ENCODE measurements at regions not wholly inside any gene's neighbourhood (a gene's known extent, or its start where the extent isn't known, plus 50 kb on each side); places are given as distances from the start of the nearest gene placed in this dataset.
A peak's percentile ranks its signal among the peaks of the same experiment; 100 is the strongest.

- no peak for DNase-seq (ENCODE audit: low spot score)
Measured at GRCh38 chr9:22286661-22287060, 160.0 kb upstream of the DMRTA1 start.

GRCh38 chr9:22288661-22289060, 158.0 kb upstream of the DMRTA1 start:
- DNase-seq (ENCODE audit: low spot score): no peak

- peak; percentile 6 for DNase-seq (ENCODE audit: low spot score)
Measured at GRCh38 chr9:22307013-22307711, 139.5 kb upstream of the DMRTA1 start.

- DNase-seq (ENCODE audit: low spot score): no peak
Measured at GRCh38 chr9:22308177-22308576, 138.4 kb upstream of the DMRTA1 start.

- no peak for DNase-seq (ENCODE audit: low spot score)
Measured at GRCh38 chr9:22316645-22317044, 130.0 kb upstream of the DMRTA1 start.

GRCh38 chr9:22331533-22331932, 115.1 kb upstream of the DMRTA1 start:
- no peak for DNase-seq (ENCODE audit: low spot score)

GRCh38 chr9:22332202-22332601, 114.4 kb upstream of the DMRTA1 start:
- no peak for DNase-seq (ENCODE audit: low spot score)

- no peak for DNase-seq (ENCODE audit: low spot score)
Measured at GRCh38 chr9:22337261-22337660, 109.4 kb upstream of the DMRTA1 start.

- no peak for DNase-seq (ENCODE audit: low spot score)
Measured at GRCh38 chr9:22342491-22343217, 104.0 kb upstream of the DMRTA1 start.

- DNase-seq (ENCODE audit: low spot score): no peak
Measured at GRCh38 chr9:22343218-22343611, 103.4 kb upstream of the DMRTA1 start.

- no peak for DNase-seq (ENCODE audit: low spot score)
Measured at GRCh38 chr9:22354699-22355384, 91.8 kb upstream of the DMRTA1 start.

GRCh38 chr9:22356985-22357384, 89.6 kb upstream of the DMRTA1 start:
- DNase-seq (ENCODE audit: low spot score): no peak

GRCh38 chr9:22363421-22363887, 83.2 kb upstream of the DMRTA1 start:
- DNase-seq (ENCODE audit: low spot score): no peak

- no peak for DNase-seq (ENCODE audit: low spot score)
Measured at GRCh38 chr9:22373636-22374035, 73.0 kb upstream of the DMRTA1 start.

GRCh38 chr9:22374051-22374450, 72.6 kb upstream of the DMRTA1 start:
- DNase-seq (ENCODE audit: low spot score): no peak

GRCh38 chr9:22379272-22379671, 67.4 kb upstream of the DMRTA1 start:
- no peak for DNase-seq (ENCODE audit: low spot score)

- DNase-seq (ENCODE audit: low spot score): no peak
Measured at GRCh38 chr9:22381170-22381569, 65.5 kb upstream of the DMRTA1 start.

- no peak for DNase-seq (ENCODE audit: low spot score)
Measured at GRCh38 chr9:22382331-22382730, 64.3 kb upstream of the DMRTA1 start.

- no peak for DNase-seq (ENCODE audit: low spot score)
Measured at GRCh38 chr9:22383718-22384117, 62.9 kb upstream of the DMRTA1 start.

GRCh38 chr9:22389271-22389670, 57.4 kb upstream of the DMRTA1 start:
- DNase-seq (ENCODE audit: low spot score): no peak

- no peak for DNase-seq (ENCODE audit: low spot score)
Measured at GRCh38 chr9:22392523-22392922, 54.1 kb upstream of the DMRTA1 start.

GRCh38 chr9:22395687-22396141, 50.9 kb upstream of the DMRTA1 start:
- DNase-seq (ENCODE audit: low spot score): no peak

All from CD4-positive, alpha-beta T cell treated with Interleukin-2 at 100 ng/mL for 4 hours (primary cell).